Left hindlimb (tissue), 1 donor: ENCODE measurements at regions not wholly inside any gene's neighbourhood (a gene's known extent, or its start where the extent isn't known, plus 50 kb on each side); places are given as distances from the start of the nearest gene placed in this dataset.
"Not testable (repeated sequence)": the region's sequence is repeated elsewhere in the genome, so short reads cannot be mapped to it uniquely, and the experiment has no call there.

ENCODE experiments used
- DNase-seq: peaks from one replicate; pipeline ENCODE4 v3.0.0-alpha.2; 2018

DNA sequence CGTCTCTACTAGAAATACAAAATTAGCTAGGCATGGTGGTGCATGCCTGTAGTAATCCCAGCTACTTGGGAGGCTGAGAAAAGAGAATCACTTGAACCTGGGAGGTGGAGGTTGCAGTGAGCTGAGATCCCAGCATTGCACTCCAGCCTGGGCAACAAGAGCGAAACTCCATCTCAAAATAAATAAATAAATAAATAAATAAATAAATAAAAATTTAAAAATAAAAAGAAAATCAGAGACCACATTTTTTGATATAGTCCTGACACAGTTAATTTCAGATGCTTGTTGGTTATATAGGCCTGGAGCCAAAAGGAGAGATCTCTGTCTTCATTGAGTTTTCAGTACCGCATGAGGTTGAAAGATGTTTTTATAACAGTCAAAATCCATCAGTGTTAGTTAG lies 388.3 kb downstream of the PRELID2 start:
- DNase-seq: not testable (repeated sequence)

DNA sequence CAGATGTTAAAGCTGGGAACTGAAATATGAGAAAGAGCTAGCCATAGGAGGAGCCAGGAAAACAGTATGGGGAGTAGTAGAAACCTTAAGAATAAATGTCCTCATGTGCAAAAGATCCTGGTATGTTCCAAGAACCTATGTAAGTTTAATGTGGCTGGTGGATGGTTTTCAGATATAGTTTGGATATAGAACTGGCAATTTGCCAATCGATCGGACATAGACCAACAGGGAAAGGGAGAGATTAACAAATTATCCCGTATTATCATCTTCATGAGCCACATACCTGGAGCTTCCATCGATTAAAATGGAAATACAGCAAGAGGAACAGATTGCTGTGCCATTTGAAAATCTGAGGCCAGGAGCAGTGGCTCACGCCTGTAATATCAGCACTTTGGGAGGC lies 388.7 kb downstream of the PRELID2 start:
- no peak for DNase-seq

DNA sequence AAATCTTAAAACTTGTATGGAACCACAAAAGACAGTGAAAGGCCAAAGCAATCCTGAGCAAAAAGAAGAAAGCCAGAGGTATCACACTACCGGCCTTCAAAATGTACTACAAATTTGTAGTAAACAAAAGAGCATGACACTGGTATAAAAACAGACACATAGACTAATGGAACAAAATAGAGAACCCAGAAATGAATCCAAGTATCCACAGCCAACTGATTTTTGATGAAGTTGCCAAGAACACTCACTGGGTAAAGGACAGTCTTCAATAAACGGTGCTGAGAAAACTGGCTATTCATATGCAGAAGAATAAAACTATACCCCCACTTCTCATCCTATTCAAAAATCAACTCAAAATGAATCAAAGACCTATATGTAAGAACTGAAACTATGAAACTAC lies 390.1 kb downstream of the PRELID2 start:
- no peak for DNase-seq

DNA sequence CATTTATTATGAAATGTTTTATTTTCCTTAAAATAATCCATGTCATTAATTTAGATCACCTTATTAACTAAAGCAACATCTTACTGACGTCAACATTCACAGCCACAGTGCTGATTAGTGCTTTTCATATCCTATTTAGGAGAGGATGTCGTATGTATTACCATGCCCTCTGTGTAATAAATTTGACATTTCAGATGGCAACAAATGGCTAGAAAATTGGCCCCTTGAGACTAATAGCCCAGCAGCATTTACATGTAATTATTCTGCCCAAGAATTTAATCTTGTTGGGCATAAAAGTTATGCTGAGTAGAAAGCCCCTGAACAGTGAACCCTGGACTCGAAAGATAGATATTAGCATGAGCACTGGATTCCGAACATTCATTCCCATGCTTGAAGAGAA lies 391.2 kb downstream of the PRELID2 start:
- no peak for DNase-seq

DNA sequence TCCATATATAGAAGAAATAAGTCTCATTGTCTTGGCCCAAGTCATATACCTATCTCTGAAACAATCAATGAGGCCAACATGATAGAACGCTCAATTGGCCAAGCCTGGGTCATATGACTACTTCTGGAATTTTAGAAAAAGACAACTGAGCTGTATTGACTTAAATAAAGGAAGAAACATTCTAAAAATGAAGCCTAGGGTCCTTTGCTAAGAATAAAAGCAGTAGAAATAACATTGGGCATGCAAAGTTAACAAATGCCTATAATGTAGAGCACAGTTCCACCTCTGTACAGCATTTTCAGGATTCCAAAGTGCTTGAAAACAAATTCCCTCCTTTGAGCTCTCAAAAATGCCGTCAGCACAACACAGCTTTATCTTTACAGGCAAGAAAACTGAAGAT lies 391.8 kb downstream of the PRELID2 start:
- DNase-seq: no peak

DNA sequence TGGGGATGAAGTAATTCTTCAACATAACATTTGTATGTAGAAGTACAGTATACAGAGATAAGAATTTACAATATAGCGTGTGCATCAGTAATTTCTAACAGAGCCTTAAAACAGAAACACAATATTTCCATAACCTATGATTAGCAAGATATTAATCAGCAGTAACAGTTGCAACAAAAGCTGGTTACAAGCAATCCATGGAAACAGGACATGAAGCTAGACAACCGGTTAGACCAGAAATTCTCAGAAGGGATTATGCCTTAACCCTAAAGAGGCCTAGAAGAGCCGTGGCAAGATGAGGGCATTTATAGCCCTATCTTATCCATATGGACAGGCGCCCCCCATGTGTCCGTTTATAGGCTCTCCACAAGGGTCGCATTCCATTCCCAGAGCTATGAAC lies 392.5 kb downstream of the PRELID2 start:
- not testable (repeated sequence) for DNase-seq

DNA sequence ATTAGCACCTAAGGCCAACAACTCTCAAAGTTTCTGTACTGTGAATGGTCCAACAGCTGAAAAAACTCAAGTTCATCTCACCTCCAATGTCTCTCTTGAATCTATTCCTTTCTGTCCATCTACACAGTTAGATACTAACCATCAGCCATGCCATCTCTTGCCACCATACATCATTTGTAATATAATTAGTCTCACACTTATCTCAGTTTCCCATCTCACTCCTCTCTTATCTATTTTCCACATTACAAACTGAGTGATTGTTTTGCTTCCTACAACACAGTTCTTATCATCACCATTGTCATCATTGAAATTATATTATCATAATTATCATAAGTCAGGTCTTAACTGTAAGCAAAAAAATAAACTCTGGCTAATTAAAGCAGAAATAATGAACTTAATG lies 393.9 kb downstream of the PRELID2 start:
- no peak for DNase-seq

DNA sequence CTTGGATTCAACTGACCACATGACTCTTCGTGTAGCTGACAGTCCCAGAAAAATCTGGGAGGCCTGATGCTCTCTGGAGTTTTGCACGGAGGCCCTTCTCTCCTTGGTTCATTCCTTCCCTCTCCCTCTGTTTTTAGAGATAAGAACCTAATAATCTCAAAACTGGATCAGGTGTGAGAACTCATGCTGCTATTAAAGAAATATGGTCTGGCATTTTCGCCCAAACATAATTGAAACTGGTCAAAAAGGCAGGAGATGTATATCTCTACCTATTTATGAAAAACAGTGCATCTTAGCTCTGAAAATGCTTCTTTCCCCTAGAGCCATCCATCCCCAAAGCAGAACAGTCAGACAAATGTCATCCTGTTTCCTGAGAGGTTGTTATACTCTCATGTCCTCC lies 397.5 kb downstream of the PRELID2 start:
- DNase-seq: no peak

DNA sequence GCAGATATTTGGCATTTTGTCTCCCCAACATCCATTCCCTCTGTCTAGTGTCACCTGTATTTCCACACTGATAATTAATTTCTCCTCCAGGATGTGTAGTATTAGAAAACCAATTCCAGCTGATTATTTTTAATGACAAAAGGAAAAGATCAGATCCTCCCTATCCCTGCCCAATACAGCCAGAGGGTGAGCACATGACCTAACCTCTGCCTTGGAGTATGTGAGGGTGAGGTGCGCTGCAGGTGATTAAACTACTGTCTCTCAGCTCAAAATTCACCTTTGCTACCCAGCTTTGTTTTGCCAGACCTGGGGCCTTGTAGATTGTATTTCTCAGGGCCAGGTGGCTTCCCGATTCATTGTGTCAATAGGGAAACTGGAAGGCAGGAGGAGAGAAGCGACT lies 402.1 kb downstream of the PRELID2 start:
- no peak for DNase-seq

DNA sequence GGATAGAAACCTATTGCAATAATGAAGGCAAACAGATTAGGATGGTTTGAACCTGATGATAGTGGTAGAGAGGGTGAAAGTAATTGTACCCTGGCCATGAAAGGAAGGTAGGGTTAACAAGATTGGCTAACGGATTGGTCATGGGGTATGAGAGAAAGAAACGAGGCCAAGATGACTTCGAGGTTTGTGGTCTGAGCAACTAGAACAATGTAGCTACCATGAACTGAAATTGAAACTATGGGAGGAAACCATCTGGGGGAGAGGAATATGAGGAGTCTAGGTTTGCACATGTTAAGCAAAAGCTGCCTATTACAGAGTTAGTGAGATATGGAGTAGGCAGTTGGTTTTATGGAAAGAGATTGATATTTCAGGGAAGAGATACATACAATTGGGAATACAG lies 406.0 kb downstream of the PRELID2 start:
- DNase-seq: no peak

DNA sequence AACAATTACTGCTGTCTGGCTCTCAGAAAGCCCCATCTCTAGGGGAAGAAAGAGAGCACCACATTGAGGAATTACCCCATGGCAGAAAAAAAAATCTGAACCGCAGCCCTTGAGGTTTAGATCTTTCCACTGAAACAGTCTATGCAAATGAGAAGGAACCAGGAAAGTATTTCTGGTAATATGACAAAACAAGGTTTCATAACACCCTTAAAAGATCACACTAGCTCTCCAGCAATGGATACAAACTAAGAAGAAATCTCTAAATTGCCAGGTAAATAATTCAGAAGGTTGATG lies 427.1 kb downstream of the PRELID2 start:
- no peak for DNase-seq

DNA sequence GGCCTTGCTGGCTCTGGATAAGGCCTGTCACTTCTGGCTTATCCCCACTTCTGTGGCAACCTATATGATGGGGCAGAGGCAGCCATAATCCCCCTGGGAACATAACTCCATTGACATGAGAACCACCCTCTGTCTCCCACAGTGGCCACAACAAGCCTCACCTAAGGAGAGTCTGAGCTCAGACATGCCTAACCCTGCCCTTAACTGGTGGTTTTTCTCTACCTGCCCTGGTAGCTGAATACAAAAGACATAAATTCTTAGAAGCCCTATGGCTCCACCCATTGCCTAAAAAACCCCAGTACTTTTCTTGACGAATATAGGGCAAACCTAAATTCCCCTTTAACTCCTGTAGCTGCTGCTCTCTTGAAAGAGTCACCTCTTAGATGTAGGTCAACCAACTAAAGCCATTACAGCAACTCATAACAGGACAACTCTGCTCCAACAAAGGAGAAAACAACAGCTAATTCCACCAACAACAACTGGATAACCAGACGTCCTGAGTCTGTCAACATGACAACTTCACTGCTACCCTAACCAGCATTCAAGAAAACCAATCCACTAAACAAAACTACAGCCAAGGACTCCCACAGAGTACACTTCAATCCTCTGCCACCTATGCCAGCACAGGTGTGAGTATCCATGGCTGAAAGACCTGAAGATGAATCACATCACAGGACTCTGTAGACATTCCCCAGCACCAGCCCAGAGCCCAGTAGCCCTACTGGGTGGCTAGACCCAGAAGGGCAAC lies 427.7 kb downstream of the PRELID2 start:
- DNase-seq: no peak

DNA sequence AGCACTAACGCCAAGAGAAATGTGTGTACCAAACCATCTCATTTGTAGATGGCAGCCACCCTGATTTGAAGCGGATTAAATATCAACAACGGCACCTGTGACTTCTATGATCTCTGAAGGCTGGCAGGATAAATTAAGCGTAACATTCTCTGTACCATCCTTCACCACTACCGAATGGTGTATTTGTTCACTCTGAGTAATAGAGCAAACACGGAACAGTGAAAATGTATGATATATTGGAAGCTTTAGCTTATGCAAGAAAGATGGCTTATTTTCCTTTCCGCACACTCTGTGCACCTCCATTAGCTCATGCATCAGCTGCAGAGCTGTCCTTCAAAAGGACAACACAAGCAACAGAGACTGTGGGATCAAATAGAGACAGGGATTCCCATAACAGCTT lies 431.1 kb downstream of the PRELID2 start:
- DNase-seq: no peak

DNA sequence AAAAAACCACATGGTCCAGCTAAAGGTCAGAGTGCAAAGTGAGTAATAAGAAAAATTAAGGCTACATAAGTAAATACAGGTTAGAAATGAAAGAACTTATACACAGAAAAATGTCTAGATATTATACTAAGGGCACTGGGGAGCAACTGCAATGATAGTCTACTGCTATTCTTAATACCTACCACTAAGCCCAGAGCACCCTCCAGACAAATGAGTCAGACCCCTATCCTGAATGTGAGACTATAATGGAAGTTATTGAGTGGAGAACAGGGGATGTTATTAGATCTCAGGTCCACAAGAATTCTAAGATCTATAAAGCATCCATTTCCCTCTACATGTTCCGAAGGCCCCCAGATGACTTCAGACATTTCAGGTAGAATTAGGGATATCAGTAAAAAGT lies 438.3 kb downstream of the PRELID2 start:
- DNase-seq: no peak

DNA sequence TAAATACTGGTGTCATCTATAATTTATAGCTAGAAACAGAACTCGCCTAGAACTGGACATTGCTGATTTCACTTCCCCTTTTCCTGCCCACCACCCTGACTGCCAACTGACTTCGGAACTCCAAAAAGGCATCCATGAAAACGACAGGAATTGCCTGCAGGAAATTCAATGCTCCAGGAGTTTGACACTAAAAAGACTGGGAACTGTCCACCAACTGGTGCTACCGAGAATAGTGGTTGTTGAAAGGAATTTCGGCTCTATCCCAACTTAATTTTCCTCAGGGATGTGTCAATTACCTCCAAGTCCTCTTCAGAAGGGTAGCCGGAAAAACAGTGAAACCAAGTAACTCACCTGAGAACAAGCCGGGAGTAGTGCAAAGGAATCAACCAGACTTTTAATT lies 440.0 kb downstream of the PRELID2 start:
- not testable (repeated sequence) for DNase-seq

DNA sequence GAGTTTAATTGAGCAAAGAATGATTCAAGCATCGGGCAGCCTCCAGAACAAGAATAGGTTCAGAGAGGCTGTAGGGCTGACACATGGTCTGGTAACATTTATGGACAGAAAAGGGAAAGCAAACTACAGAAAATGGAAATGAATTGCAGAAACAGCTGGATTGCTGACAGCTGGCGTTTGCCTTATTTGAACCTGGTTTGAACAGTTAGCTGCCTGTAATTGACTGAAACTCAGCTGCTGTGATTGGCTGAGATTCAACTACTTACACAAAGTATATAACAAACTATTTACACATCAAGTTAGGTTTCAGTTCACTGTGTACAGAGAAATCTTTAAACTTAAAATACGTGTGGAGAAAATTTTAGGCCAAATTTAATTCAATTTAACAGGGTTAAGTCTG lies 441.7 kb downstream of the PRELID2 start:
- no peak for DNase-seq

DNA sequence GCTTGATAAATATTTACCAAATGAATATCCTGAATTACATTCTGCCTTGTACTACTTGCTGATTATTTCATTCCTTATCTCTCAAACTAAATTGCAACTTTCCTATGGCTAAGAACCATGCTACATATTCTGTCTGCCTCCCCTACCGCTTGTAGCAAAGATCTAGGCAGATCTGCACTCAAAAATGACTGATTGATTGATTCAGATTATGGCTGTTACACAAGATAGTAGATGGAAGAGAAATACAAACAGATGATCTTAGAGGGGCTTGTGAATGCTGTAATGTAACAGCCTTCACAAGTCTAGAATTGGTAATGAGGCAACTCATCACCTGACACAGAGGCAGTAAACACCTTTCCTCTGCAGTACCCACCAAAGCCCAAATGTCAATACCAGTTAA lies 446.1 kb downstream of the PRELID2 start:
- DNase-seq: no peak

DNA sequence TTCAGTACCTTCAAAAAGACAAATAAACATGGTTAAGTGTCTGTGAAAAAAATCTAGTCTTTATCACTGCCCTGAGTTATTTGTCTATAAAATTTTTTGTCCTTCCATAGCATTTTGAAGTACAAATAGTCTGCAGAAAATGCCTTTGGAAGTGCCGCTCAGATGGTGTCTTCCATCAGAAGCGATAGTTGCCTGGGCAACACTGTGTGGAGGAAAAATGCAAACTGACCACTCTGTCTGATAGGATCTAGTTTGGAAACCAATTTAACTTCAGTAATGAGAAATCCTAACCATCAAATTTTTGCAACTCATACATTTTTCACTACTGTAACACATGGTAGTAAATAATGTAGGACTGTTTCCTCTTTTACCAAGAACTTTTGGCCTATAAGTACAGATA lies 449.9 kb downstream of the PRELID2 start:
- no peak for DNase-seq

DNA sequence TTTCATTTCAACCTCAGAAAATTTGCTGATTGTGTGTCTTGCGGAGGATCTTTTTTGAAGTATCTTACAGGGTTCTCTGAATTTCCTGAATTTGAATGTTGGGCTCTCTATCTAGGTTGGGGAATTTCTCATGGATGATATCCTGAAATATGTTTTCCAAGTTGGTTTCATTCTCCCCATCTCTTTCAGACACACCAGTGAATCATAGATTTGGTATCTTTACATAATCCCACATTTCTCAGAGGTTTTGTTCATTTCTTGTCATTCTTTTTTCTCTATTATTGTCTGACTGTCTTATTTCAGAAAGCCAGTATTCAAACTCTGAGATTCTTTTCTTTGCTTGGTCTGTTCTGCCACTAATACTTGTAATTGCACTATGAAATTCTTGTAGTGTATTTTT lies 456.9 kb downstream of the PRELID2 start:
- DNase-seq: no peak

DNA sequence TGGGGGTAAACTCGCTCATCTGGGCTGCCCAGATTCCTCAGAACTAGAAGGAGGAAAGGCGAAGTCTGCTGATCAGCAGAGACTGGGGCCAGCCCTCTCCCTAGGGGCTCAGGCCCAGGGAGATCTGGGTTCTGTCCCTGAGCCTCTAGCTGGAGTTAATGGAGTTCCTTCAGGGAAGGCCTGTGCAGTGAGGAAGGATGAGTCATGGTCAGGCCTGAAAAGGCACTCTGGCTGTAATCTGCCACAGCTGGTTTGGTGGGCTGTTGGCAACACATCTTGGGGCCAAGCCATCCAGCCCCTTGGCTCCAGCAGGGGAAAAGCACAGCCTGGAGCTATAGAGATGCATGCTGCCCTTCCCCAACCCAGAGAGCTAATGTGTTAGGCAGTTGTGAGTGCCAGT lies 459.6 kb downstream of the PRELID2 start:
- no peak for DNase-seq

DNA sequence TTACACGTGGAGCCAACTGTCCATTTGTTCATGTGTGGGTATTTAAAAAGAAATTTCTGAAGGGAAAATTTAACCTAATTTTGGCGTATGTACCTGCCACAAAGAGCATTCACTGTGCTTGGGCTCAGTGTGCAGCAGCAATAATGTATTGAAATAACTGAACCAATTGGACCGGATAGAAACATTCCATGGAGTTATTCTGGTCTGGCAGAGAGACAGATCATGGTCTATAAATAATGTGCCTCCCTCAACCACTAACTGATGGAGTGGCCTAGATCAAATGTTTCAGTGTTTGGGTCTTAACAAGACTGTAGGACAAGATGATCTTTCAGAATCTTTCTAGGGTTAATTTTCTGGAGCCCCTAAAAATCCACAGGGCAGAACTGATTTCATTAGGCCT lies 469.7 kb downstream of the PRELID2 start:
- no peak for DNase-seq

DNA sequence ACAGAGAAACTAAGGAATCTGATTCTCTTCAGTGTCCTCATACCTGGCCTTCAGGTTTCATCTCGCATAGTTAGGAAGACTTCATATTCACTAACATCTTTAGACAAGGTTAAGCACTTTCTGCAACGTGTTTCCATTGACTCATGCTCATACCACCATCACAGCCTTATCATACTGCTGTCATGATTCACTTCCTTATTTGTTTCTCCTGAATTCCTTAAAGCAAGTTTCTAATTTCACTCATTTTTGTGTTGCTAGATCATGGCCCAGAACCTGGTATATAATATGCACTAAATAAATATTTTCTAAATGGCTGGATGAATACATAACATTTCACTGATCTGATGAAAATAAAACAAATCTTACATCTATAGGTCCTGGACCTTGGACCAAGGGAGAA lies 472.9 kb downstream of the PRELID2 start:
- DNase-seq: no peak

DNA sequence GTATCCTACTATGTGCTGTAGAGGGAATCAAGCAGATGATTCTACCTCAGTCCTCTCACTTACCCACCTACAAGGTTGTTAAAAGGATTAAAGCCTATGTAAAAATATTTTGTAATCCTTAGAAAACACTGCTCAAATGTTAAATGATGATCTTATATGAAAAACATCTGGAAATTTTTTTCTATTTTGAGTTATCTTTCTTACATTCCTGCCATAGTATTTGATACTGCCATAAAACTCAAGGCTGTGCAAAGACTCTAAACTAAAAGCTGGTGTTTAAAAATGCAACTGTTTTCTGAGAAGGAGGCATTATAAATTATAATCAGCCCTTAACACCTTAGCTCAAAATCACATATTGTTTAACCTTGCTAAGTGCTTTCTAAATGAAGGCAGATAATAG lies 474.2 kb downstream of the PRELID2 start:
- no peak for DNase-seq

DNA sequence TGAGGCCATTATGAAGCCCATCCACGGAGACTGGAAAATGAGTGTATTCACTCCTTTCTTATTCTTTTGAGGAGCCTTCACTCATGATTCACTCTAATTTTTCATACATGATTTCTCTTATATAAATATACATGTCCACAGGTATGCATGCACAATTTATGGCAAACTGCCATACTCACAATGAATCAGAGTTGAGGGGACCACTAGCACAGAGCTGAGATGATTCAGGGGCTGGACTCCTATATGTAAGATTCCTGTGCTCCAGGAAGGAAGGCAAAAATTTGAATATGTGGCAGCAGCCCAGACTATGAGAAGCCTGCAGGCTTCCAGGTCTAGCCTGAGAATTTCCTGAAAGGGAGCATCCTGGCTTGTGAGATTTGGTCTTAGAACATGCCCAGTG lies 484.6 kb downstream of the PRELID2 start:
- no peak for DNase-seq

DNA sequence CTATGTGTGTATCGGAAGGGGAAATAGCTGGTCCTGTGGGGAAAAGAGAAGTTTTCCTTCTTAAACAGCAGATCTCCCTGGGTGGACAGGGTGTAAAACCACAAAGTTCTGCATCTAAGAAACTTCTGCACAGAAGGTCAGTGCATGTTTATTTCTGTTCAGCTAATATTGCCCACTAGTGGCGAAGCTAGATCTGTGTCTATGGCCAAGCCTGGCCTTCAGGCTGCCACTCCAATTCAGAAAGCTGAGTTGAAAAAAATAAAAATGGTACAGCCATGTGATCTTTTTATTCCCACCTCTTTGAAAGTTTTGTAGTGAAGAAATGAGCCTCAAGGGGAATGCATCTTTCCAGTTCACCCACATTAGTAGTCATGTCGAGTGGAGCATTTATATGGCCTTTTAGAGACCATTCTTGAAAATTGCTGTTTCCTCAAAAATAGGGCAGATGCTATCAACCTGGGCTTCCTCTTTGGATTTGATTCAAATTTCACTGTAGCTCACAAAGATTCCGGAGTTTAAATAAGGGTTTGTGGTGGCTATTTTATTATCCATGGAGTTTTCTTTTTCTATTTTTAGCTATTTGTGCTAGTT lies 488.0 kb downstream of the PRELID2 start:
- no peak for DNase-seq
